MM.1S (cell line): ENCODE measurements at regions not wholly inside any gene's neighbourhood (a gene's known extent, or its start where the extent isn't known, plus 50 kb on each side); places are given as distances from the start of the nearest gene placed in this dataset.

ENCODE experiments used
- CTCF ChIP-seq: fragments of 300-600 bp; sonication (generic); IDR thresholded peaks from 2 replicates; pipeline ENCODE4 v1.5.1; 2016; ENCODE audit warnings: antibody characterized with exemption, low read length, mixed read lengths
- EZH2 ChIP-seq: fragments of 300-600 bp; sonication (generic); optimal IDR thresholded peaks from 2 replicates; pipeline ENCODE3; 2017; ENCODE audit warnings: low read depth, mild to moderate bottlenecking, antibody characterized with exemption, low read length, mixed read lengths

GRCh38 chr1:56061824-56062223 is 517.5 kb downstream of the PLPP3 start:
- TF ChIP-seq CTCF (no peak), EZH2 (no peak)
